Lung (tissue), 11 donors: ENCODE measurements at regions not wholly inside any gene's neighbourhood (a gene's known extent, or its start where the extent isn't known, plus 50 kb on each side); places are given as distances from the start of the nearest gene placed in this dataset.

ENCODE experiments used
- ATAC-seq: fragments of 200-7000 bp; cut with Tn5 transposase; one replicate; pipeline ENCODE4 v1.9.1; 2020; ENCODE audit warnings: moderate number of reproducible peaks; ENCODE audit not compliant: insufficient read depth, low FRiP score
- DNase-seq, 3 donors: peaks; one replicate each; pipeline ENCODE4 v3.0.0-alpha.2; 2013 to 2017
- H3K27ac ChIP-seq, 2 donors: one replicate each; pipeline ENCODE4 v1.5.1; 2013; ENCODE audit warnings: mild to moderate bottlenecking in 2 of 2, moderate library complexity in 2 of 2, control low read depth in 1 of 2, inconsistent platforms in 1 of 2, low read depth in 1 of 2, low read length in 1 of 2
- H3K27me3 ChIP-seq, 3 donors: one replicate each; pipeline ENCODE4 v1.5.1; 2013; ENCODE audit warnings: low read length in 2 of 3; ENCODE audit not compliant: control insufficient read depth in 3 of 3, insufficient read depth in 3 of 3
- H3K36me3 ChIP-seq, 4 donors: one replicate each; pipeline ENCODE4 v1.5.1; 2013; ENCODE audit warnings: low read length in 4 of 4, mild to moderate bottlenecking in 1 of 4, moderate library complexity in 1 of 4; ENCODE audit not compliant: control insufficient read depth in 4 of 4, insufficient read depth in 4 of 4
- H3K4me1 ChIP-seq, 5 donors: one replicate each; pipeline ENCODE4 v1.5.1; 2013; ENCODE audit warnings: low read length in 5 of 5, mild to moderate bottlenecking in 2 of 5, moderate library complexity in 1 of 5; ENCODE audit not compliant: control insufficient read depth in 5 of 5, insufficient read depth in 5 of 5
- H3K4me3 ChIP-seq: one replicate; pipeline ENCODE4 v1.5.1; 2013; ENCODE audit warnings: mild to moderate bottlenecking, control low read depth, moderate library complexity
- H3K9ac ChIP-seq, 2 donors: one replicate each; pipeline ENCODE4 v1.5.1; 2013; ENCODE audit warnings: low read length in 2 of 2, control low read depth in 1 of 2; ENCODE audit not compliant: insufficient read depth in 1 of 2
- H3K9me3 ChIP-seq, 4 donors: one replicate each; pipeline ENCODE4 v1.5.1; 2013; ENCODE audit warnings: low read length in 3 of 4, mild to moderate bottlenecking in 1 of 4, moderate library complexity in 1 of 4; ENCODE audit not compliant: control insufficient read depth in 4 of 4, insufficient read depth in 3 of 4
- CTCF ChIP-seq: IDR thresholded peaks from 2 replicates; pipeline ENCODE4 v1.5.1; 2012; ENCODE audit warnings: mild to moderate bottlenecking; ENCODE audit errors: control extremely low read depth, extremely low read depth
- WGBS, 2 donors: extraction: QIAGEN DNeasy Blood & Tissue Kit; methylation state at CpG; one replicate each; pipeline ENCODE4 v1.1.7; 2013; 5-methylcytosine and 5-hydroxymethylcytosine counted together
- donor health status: control.
- donor health status: control.
- donor health status: Bipolar disorder and iron deficiency.
- donor health status: healthy.
- donor health status: DM: yes; HTN: yes; CAD: no.

GRCh38 chr5:16238018-16238417 lies 58.4 kb upstream of the MARCHF11 start:
- no peak overlapping the region for H3K9ac ChIP-seq
- 62 to 68% methylated on average over 1 of the region's 1 CpG for WGBS, 2 donors
- ATAC-seq (no peak), DNase-seq (no peak)
- peaks cover 0 to 9% (median 3%) of the 10 kb centered on the region in 4 donors for H3K9me3 ChIP-seq
- H3K36me3 ChIP-seq = no peaks in the 10 kb centered on the region
- TF ChIP-seq CTCF = no peak
- H3K27me3 ChIP-seq = no peaks in the 10 kb centered on the region
- no peak overlapping the region for H3K4me3 ChIP-seq
- no peak overlapping the region for H3K27ac ChIP-seq
- H3K4me1 ChIP-seq = no peaks in the 10 kb centered on the region

- ATAC-seq = no peak
- no peak overlapping the region for H3K27ac ChIP-seq
- no peaks in the 10 kb centered on the region for H3K36me3 ChIP-seq
- no peak for TF ChIP-seq CTCF
- 88 to 92% methylated on average over 6 of the region's 6 CpGs for WGBS, 2 donors
- H3K27me3 ChIP-seq = no peaks in the 10 kb centered on the region
- peaks cover 0 to 9% (median 3%) of the 10 kb centered on the region in 4 donors for H3K9me3 ChIP-seq
- no peaks in the 10 kb centered on the region for H3K4me1 ChIP-seq
- no peak overlapping the region for H3K9ac ChIP-seq
- no peak overlapping the region for H3K4me3 ChIP-seq
- DNase-seq = no peak
These were observed 55.0 kb upstream of the MARCHF11 start for GRCh38 chr5:16234598-16234997.

GRCh38 chr5:16233730-16234129 lies 54.1 kb upstream of the MARCHF11 start:
- no peak for TF ChIP-seq CTCF
- peaks cover 0 to 9% (median 3%) of the 10 kb centered on the region in 4 donors for H3K9me3 ChIP-seq
- H3K4me1 ChIP-seq = no peaks in the 10 kb centered on the region
- no peak for DNase-seq
- H3K27me3 ChIP-seq = no peaks in the 10 kb centered on the region
- no peak overlapping the region for H3K4me3 ChIP-seq
- H3K36me3 ChIP-seq = no peaks in the 10 kb centered on the region
- no peak overlapping the region for H3K9ac ChIP-seq
- 85 to 94% methylated on average over 2 of the region's 2 CpGs for WGBS, 2 donors
- no peak overlapping the region for H3K27ac ChIP-seq
- no peak for ATAC-seq

- no peak for TF ChIP-seq CTCF
- ATAC-seq (no peak), DNase-seq (no peak)
- Histone ChIP-seq H3K9ac (no peak overlapping the region), H3K4me3 (no peak overlapping the region), H3K9me3 (no peaks in the 10 kb centered on the region), H3K27ac (no peak overlapping the region), H3K27me3 (no peaks in the 10 kb centered on the region), H3K36me3 (no peaks in the 10 kb centered on the region), H3K4me1 (no peaks in the 10 kb centered on the region)
- WGBS, 2 donors = 57 to 75% methylated on average over 3 of the region's 3 CpGs
These were observed 49.9 kb upstream of the MARCHF11 start for GRCh38 chr5:16229357-16229940.
